HTR-8/SVneo (cell line): ENCODE measurements at regions not wholly inside any gene's neighbourhood (a gene's known extent, or its start where the extent isn't known, plus 50 kb on each side); places are given as distances from the start of the nearest gene placed in this dataset.

Experiments used
- DNase-seq: peaks from one replicate; pipeline ENCODE4 v3.0.0; 2011; ENCODE audit warnings: low spot score, mixed read lengths; ENCODE audit not compliant: insufficient read length
- FAIRE-seq: peaks from 2 replicates; lab custom pipeline; 2011; peaks lifted over from hg19 to GRCh38; lab: Jason Lieb, UNC

DNA sequence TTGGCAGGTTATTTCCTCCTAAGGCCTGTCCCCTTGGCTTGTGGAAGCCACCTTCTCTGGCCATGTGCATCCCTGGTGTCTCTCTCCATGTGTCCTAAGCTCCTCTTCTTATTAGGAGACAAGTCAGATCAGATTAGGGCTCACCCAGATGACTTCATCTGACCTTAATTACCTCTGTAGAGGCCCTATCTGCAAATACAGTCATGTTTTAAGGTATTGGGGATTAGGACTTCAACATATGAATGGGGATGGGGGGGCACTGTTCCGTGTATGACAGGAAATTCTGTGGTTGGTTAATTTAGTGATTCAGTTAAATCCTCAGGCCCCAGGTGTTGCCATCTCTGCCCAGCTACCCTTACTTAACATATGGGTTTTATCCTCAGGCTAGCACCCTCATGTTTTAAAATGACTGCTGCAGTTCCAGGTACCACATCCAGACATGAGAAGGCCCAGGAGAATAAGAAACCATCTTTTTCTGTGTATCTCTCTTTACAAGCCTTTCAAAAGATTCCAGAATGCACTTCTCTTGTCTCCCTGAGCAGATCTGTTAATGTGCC is 51.9 kb upstream of the RAI14 start:
- no peak for DNase-seq
- peak; percentile 46 for FAIRE-seq

DNA sequence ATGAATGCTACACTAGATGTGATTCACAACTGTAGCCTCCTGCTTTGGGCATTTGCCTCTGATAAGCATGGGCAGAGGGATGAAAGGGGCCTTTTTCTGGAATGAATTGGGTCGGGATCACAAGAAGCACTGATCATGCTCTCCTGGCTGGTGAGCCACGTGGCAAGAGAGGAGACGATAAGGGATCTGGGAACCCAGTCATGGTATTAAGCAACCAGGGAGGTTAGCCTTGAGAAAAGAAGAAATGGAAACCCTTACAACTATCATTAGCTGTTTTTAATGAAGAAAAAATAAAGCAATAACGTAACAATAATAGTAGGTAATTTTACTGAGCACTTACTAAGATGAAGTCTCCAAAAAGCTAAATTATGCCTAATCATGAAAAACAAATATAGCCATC is 50.0 kb upstream of the RAI14 start:
- DNase-seq (no peak), FAIRE-seq (no peak)
